Gastrocnemius medialis (tissue), 4 donors: ENCODE measurements at regions not wholly inside any gene's neighbourhood (a gene's known extent, or its start where the extent isn't known, plus 50 kb on each side); places are given as distances from the start of the nearest gene placed in this dataset.

Experiments
- ATAC-seq, 2 donors: fragments of 150-250 bp; one replicate each; pipeline ENCODE4 v1.9.1; 2016
- DNase-seq, 2 donors: peaks; one replicate each; pipeline ENCODE4 v3.0.0-alpha.2; 2019
- H3K27ac ChIP-seq, 4 donors: fragments of 200-600 bp; sonication (generic); 1 replicate in 1 of 4; 2 replicates in 3 of 4; pipeline ENCODE4 v1.5.1; 2016 to 2018; ENCODE audit warnings: mild to moderate bottlenecking in 2 of 4, moderate library complexity in 1 of 4
- H3K27me3 ChIP-seq, 3 donors: fragments of 200-600 bp; sonication (generic) in 2 of 3; 1 replicate in 1 of 3; 2 replicates in 2 of 3; pipeline versions ENCODE4 v1.5.1 to v1.6.0; 2016 to 2019; ENCODE audit warnings: mild to moderate bottlenecking in 1 of 3, moderate library complexity in 1 of 3
- H3K36me3 ChIP-seq, 2 donors: fragments of 200-600 bp; sonication (generic) in 1 of 2; one replicate each; pipeline ENCODE4 v1.5.1; 2017 to 2018
- H3K4me1 ChIP-seq, 2 donors: fragments of 200-600 bp; sonication (generic) in 1 of 2; one replicate each; pipeline ENCODE4 v1.5.1; 2016 to 2017; ENCODE audit warnings: mild to moderate bottlenecking in 2 of 2
- H3K4me3 ChIP-seq, 4 donors: fragments of 200-600 bp; sonication (generic) in 3 of 4; 1 replicate in 1 of 4; 2 replicates in 3 of 4; pipeline ENCODE4 v1.5.1; 2016 to 2019; ENCODE audit warnings: mild to moderate bottlenecking in 2 of 4
- H3K9me3 ChIP-seq, 3 donors: fragments of 200-600 bp; sonication (generic) in 2 of 3; 1 replicate in 1 of 3; 2 replicates in 2 of 3; pipeline ENCODE4 v1.5.1; 2016 to 2019
- CTCF ChIP-seq, 5 experiments: fragments of 450-650 bp in 3 of 5; fragments of 200-600 bp in 2 of 5; sonication (generic) in 2 of 5; IDR thresholded peaks in 4 of 5; conservative IDR thresholded peaks in 1 of 5; 1 replicate in 4 of 5; 2 replicates in 1 of 5; pipeline ENCODE4 v1.5.1; 2016 to 2019; ENCODE audit warnings: antibody characterized with exemption in 5 of 5, mild to moderate bottlenecking in 3 of 5, moderate library complexity in 3 of 5
- POLR2A ChIP-seq, 2 donors: fragments of 450-650 bp; IDR thresholded peaks; one replicate each; pipeline ENCODE4 v1.6.1; 2017; ENCODE audit warnings: antibody characterized with exemption in 2 of 2, mild to moderate bottlenecking in 2 of 2, moderate library complexity in 2 of 2
- in situ Hi-C, 4 donors: fragments of 200-750 bp; cut with MboI; loops; one replicate each; pipeline versions ENCODE4 v1.15.0 to v1.8.0; 2017; ENCODE audit warnings: low sequenced_read_pairs in 4 of 4
- intact Hi-C: fragments of 100-400 bp; cut with DNase I; formaldehyde crosslinking; loops from one replicate; pipeline ENCODE4 v1.15.1; 2023; ENCODE audit warnings: low total_unique reads

GRCh38 chr16:80265624-80266306, 275.0 kb upstream of the DYNLRB2 start:
- DNase-seq (no peak), ATAC-seq (no peak)
- intact Hi-C loops: no loop called here
- H3K27me3 ChIP-seq: no peaks in the 10 kb centered on the region
- H3K36me3 ChIP-seq: no peaks in the 10 kb centered on the region
- no peak overlapping the region for H3K27ac ChIP-seq
- H3K4me1 ChIP-seq: no peaks in the 10 kb centered on the region
- TF ChIP-seq CTCF (IDR thresholded peaks at IDR 0.05 in 4 of 5, conservative IDR thresholded peaks at IDR 0.05 in 1 of 5) (no peak), POLR2A (IDR thresholded peaks at IDR 0.05) (no peak)
- in situ Hi-C loops: no loop called here
- no peak overlapping the region for H3K4me3 ChIP-seq
- H3K9me3 ChIP-seq: no peaks in the 10 kb centered on the region

- Histone ChIP-seq H3K27ac (no peak overlapping the region), H3K4me3 (no peak overlapping the region), H3K36me3 (no peaks in the 10 kb centered on the region), H3K4me1 (no peaks in the 10 kb centered on the region), H3K9me3 (no peaks in the 10 kb centered on the region), H3K27me3 (no peaks in the 10 kb centered on the region)
- TF ChIP-seq CTCF (IDR thresholded peaks at IDR 0.05 in 4 of 5, conservative IDR thresholded peaks at IDR 0.05 in 1 of 5): no peak
- TF ChIP-seq POLR2A (IDR thresholded peaks at IDR 0.05): no peak
- DNase-seq (no peak), ATAC-seq (no peak)
- in situ Hi-C loops (no loop called here), intact Hi-C loops (no loop called here)
Observed at GRCh38 chr16:80263848-80264694, 276.7 kb upstream of the DYNLRB2 start.

GRCh38 chr16:80263181-80263823, 277.5 kb upstream of the DYNLRB2 start:
- Histone ChIP-seq H3K9me3 (no peaks in the 10 kb centered on the region), H3K4me1 (no peaks in the 10 kb centered on the region), H3K4me3 (no peak overlapping the region), H3K27me3 (no peaks in the 10 kb centered on the region), H3K36me3 (no peaks in the 10 kb centered on the region), H3K27ac (no peak overlapping the region)
- ATAC-seq (no peak), DNase-seq (no peak)
- intact Hi-C loops: no loop called here
- TF ChIP-seq CTCF (IDR thresholded peaks at IDR 0.05 in 4 of 5, conservative IDR thresholded peaks at IDR 0.05 in 1 of 5) (no peak), POLR2A (IDR thresholded peaks at IDR 0.05) (no peak)
- in situ Hi-C loops: no loop called here

DNA sequence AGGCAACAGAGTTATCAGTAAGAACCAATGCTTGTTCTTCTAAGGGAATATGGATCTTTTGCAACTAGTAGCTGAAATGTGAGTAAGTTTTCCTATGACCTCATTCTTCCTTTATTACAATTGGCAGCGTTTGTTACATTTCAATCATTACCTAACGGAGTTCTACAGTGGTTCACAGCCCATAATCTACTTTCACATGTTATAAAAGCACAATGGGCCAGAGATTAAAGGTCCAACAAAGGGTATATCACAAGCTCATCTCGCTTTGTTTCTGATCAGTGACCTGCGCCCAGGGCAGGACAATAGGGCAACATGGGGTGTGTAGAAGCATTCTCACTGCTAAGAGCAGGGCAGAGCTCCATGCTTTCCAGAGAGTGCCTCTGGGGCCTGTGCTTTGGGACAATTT, 279.9 kb upstream of the DYNLRB2 start:
- intact Hi-C loops: no loop called here
- no peaks in the 10 kb centered on the region for H3K27me3 ChIP-seq
- no peak for ATAC-seq

More for the DNA sequence above, 279.9 kb upstream of the DYNLRB2 start:
- Histone ChIP-seq H3K4me3 (no peak overlapping the region), H3K36me3 (no peaks in the 10 kb centered on the region), H3K9me3 (no peaks in the 10 kb centered on the region), H3K4me1 (no peaks in the 10 kb centered on the region), H3K27ac (no peak overlapping the region)
- no peak for DNase-seq
- TF ChIP-seq POLR2A (IDR thresholded peaks at IDR 0.05): no peak
- TF ChIP-seq CTCF (IDR thresholded peaks at IDR 0.05 in 4 of 5, conservative IDR thresholded peaks at IDR 0.05 in 1 of 5): no peak
- in situ Hi-C loops: no loop called here
